ENCODE measurements at regions not wholly inside any gene's neighbourhood (a gene's known extent, or its start where the extent isn't known, plus 50 kb on each side); places are given as distances from the start of the nearest gene placed in this dataset.
"Not testable (repeated sequence)": the region's sequence is repeated elsewhere in the genome, so short reads cannot be mapped to it uniquely, and the experiment has no call there.

DNA sequence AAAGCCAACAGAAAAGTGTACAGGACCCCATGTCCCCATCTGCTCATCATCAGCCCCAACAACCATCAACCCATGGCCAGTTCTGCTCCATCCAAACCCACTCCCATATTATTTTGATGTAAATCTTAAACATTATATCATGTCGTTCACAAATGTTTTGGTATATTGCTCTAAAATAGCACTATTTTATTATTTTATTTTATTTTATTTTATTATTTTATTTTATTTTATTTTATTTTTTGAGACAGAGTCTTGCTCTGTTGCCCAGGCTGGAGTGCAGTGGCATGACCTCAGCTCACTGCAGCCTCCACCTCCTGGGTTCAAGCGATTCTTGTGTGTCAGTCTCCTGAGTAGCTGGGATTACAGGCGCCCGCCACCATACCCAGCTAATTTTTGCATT is 72.0 kb upstream of the RALGAPA2 start:
- CTCF ChIA-PET, H3K36me3 Mint-ChIP-seq, H3K4me1 Mint-ChIP-seq, H3K4me3 Mint-ChIP-seq, H3K9me3 Mint-ChIP-seq, DNase-seq, H3K27ac Mint-ChIP-seq: not testable (repeated sequence)
- H3K27me3 Mint-ChIP-seq: peaks cover 22% of the 10 kb centered on the region

DNA sequence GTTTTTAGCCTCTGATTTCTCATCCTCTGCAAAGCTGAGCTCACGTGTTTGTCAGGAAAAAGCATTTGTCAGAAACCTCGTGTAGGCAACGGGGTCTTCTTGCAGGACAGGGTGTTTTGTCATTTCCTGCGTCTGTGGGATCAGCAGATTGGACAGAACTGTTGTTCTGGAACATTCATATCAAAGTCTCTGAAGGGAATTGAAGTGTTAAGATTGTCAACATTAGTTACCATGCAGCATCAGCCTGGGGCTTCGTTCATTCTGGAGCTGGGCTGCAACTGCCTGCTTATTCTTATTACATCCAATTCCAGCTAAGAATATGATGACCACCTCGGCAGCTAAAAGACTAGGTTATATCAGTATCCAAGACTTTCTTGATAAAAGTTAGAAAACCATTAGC is 71.0 kb upstream of the RALGAPA2 start:
- H3K36me3 Mint-ChIP-seq: no peaks in the 10 kb centered on the region
- H3K4me1 Mint-ChIP-seq: no peaks in the 10 kb centered on the region
- CTCF ChIA-PET: no interaction called here
- H3K27ac Mint-ChIP-seq: no peak overlapping the region
- no peak for DNase-seq
- H3K9me3 Mint-ChIP-seq: peaks cover 2% of the 10 kb centered on the region
- no peak overlapping the region for H3K4me3 Mint-ChIP-seq
- H3K27me3 Mint-ChIP-seq: peaks cover 22% of the 10 kb centered on the region

DNA sequence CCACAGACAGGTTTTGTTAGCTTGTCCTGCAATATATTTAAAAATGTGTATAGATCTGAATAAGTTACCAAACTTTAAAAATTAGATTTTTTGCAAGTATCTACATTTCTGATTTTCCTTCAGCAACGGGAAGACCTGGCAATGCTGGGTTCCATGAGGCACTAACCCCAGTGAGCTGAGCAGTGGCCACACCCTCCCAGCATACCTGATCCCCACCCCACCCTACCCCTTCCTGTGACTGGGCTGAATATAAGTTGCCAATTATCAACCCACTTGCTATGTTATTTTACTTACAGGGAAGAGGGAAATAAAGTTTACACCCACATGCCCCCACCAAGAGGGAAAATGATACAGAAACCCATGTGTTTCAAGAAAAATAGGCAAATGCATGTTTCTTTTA is 70.3 kb upstream of the RALGAPA2 start:
- CTCF ChIA-PET: no interaction called here
- no peaks in the 10 kb centered on the region for H3K4me1 Mint-ChIP-seq
- H3K9me3 Mint-ChIP-seq: peaks cover 2% of the 10 kb centered on the region
- DNase-seq: no peak
- H3K4me3 Mint-ChIP-seq: no peak overlapping the region
- H3K36me3 Mint-ChIP-seq: no peaks in the 10 kb centered on the region
- no peak overlapping the region for H3K27ac Mint-ChIP-seq
- peaks cover 22% of the 10 kb centered on the region for H3K27me3 Mint-ChIP-seq

DNA sequence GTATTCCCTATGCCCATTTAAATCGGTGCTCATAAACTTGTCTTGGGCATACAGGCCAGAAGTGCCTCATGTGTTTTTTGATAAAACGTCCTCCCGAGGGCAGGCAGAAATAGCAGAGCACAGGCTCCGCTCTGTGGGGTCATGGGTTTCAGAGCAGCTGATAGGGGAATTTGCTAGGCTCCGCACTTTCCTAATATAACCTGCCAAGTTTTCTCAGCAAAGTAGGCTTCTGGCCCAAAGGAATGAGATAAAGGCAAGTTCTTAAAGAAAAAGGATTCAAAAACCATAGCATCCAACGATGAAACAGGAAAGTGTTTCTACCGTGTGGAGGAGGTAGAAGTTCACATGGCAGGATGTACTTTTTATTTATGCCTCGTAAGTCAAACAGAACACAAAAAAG is 69.8 kb upstream of the RALGAPA2 start:
- H3K27ac Mint-ChIP-seq: no peak overlapping the region

DNA sequence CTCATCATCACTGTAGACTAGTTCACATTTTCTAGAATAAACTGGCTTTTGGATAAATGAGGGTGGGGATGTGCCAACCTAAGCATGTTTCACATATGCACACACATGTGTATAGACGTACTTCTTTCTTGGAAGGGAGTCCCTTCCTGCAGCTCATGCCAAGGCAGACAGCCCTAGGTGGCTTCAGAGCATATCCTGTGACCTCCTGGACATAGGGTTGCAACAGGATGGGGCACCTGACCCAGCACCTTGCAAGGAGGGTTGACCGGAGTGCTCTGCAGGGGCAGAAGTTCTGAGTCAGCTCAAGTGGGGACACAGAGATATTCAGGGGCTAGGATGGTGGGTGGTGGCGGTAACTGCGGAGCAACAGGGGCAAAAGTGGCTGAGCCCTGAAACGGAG is 68.6 kb upstream of the RALGAPA2 start:
- CTCF ChIA-PET: no interaction called here
- Mint-ChIP-seq H3K27ac (no peak overlapping the region), H3K4me1 (no peaks in the 10 kb centered on the region), H3K36me3 (no peaks in the 10 kb centered on the region), H3K4me3 (no peak overlapping the region), H3K27me3 (peaks cover 15% of the 10 kb centered on the region), H3K9me3 (peaks cover 4% of the 10 kb centered on the region)
- no peak for DNase-seq

More for the DNA sequence above, 69.8 kb upstream of the RALGAPA2 start:
- no peaks in the 10 kb centered on the region for H3K36me3 Mint-ChIP-seq
- peaks cover 21% of the 10 kb centered on the region for H3K27me3 Mint-ChIP-seq
- no peaks in the 10 kb centered on the region for H3K4me1 Mint-ChIP-seq
- DNase-seq: no peak
- no peak overlapping the region for H3K4me3 Mint-ChIP-seq
- H3K9me3 Mint-ChIP-seq: peaks cover 2% of the 10 kb centered on the region
- CTCF ChIA-PET: no interaction called here

DNA sequence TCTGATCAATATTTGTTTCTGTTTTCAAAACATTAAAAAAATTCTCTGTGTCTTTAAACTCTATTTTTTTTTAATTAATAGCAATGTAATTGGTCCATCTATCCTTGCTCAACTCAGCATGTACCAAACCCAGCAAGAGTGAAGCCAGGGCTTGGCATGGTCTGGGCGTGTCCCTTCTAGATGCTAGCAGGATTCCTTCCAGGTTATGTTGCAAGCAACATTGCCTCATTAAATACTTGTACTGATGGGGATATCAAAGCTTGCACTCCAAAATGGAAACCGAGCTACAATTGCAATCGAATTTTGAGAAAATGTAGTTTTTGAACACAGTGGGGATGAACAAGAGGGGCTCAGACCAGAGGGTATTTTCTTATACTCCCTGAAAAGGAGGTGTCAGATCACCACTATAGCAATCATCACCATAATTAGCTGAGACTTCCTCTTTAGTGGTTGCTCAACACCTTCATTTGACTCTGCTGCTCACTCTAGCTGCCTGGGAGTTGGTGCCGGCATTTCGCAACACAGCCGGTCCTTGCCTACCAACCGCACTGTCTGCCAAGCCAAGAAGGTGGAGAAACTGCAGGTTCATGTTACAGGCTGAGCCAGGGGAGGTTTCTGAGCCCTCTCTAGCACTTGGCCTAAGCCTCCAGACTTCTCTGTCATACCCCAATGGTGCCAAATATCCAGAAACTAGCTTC is 67.8 kb upstream of the RALGAPA2 start:
- Mint-ChIP-seq H3K27me3 (peaks cover 15% of the 10 kb centered on the region), H3K4me3 (no peak overlapping the region), H3K36me3 (no peaks in the 10 kb centered on the region), H3K9me3 (peaks cover 2% of the 10 kb centered on the region), H3K4me1 (no peaks in the 10 kb centered on the region), H3K27ac (no peak overlapping the region)
- CTCF ChIA-PET: no interaction called here
- DNase-seq: no peak

DNA sequence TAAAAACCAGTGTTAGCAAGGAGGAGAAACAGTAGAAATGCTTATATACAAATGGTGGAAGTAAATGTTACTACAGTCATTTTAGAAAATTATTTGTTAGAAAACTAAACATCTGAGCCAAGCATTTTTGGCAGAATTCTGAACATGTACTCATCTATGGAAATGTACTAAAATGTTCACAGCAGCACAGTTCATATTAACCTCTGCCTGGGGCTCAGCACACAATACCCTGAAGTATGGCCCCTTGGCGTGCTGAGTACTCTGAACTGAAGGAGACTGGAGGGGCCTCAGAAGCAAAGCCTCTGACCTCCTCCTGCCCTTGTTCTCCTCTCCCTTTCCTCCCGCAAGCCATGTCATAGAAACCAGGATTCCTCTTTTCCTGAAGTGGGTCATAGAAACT is 66.2 kb upstream of the RALGAPA2 start:
- DNase-seq: no peak
- Mint-ChIP-seq H3K4me1 (no peaks in the 10 kb centered on the region), H3K27me3 (peaks cover 19% of the 10 kb centered on the region), H3K27ac (no peak overlapping the region), H3K4me3 (no peak overlapping the region), H3K36me3 (no peaks in the 10 kb centered on the region), H3K9me3 (peaks cover 2% of the 10 kb centered on the region)
- CTCF ChIA-PET: no interaction called here

DNA sequence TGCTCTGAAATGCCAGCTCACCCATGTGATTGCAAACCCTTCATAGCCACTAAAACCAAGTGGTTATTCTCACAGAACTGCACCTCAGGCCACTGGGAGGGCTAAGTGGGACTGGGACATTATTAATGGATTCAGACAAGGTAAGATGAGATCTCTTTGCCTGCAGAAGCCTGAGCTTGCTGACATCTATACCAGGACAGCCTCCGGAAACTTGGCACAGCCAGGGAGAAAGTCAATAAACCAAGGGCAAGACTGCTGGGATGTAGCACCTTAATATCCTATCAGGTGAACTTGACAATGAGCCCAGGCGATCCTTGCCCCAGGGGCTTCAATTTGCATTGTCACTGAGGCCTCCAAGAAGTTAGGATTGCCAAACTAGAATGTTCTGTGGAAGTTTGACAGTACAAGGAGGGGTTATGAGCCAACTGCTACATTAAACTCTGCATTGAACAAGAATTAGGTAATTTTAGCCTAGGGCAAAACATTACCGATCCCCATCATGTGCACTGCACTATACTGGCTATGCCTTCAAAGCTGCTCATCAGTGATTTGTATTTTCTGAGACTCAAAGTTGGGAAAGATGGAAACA is 60.1 kb upstream of the RALGAPA2 start:
- no peak overlapping the region for H3K4me3 Mint-ChIP-seq
- H3K27ac Mint-ChIP-seq: no peak overlapping the region
- H3K4me1 Mint-ChIP-seq: no peaks in the 10 kb centered on the region
- CTCF ChIA-PET: no interaction called here
- no peaks in the 10 kb centered on the region for H3K36me3 Mint-ChIP-seq
- peaks cover 10% of the 10 kb centered on the region for H3K27me3 Mint-ChIP-seq
- peaks cover 4% of the 10 kb centered on the region for H3K9me3 Mint-ChIP-seq
- DNase-seq: no peak

DNA sequence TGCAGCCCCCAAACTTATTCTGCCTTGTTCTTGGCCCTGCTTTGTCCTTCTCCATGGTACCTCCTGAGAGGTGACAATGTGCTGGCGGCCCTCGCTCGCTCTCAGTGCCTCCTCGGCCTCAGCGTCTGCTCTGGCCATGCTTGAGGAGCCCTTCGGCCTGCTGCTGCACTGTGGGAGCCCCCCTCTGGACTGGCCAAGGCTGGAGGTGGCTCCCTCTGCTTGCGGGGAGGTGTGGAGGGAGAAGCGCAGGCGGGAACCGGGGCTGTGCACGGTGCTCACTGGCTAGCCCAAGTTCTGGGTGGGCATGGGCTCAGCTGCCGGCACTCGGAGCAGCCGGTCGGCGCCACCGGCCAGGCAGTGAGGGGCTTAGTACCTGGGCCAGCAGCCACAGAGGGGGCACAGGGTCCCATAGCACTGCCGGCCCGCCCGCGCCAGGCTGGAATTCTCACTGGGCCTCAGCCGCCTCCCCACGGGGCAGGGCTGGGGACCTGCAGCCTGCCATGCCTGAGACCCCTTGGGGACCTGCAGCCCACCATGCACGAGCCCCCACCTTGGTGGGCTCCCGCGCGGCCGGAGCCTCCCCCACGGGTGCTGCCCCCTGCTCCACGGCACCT is 55.9 kb upstream of the RALGAPA2 start:
- H3K36me3 Mint-ChIP-seq: no peaks in the 10 kb centered on the region
- H3K9me3 Mint-ChIP-seq: peaks cover 2% of the 10 kb centered on the region
- CTCF ChIA-PET: no interaction called here
- no peaks in the 10 kb centered on the region for H3K4me1 Mint-ChIP-seq
- H3K27ac Mint-ChIP-seq: no peak overlapping the region
- no peak overlapping the region for H3K4me3 Mint-ChIP-seq
- DNase-seq: no peak
- peaks cover 7% of the 10 kb centered on the region for H3K27me3 Mint-ChIP-seq

DNA sequence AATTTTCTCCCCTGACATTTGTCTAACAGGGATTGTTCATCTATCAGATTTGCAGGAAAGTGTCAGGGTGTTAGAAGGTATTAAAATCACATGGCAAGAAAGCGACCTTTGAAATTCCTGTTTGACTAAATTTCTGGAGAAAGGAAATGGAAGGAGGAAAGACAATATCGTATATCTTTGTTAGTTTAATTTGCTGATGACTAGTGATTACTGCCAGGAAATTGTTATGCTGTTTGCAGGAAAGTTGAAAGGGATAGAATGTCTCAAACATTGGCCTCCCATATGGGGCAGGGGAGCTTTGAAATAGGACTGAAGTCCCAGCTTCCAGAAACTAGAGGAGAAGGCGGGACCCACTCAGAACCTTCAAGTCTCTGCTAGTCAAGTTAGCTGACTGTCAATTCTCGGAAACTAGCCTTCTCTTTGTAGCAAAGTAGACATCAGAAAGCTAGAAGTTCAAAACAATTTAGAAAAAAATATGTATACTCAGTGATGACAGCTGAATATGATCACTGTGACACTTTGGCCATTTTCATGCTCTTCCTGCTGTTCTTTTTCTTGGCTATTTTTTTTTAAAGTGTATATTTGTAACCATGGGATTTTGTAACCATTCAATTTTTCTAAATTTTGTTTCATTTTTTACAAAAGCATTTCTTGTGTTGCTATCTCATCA is 53.4 kb upstream of the RALGAPA2 start:
- H3K9me3 Mint-ChIP-seq: peaks cover 2% of the 10 kb centered on the region
- no peak overlapping the region for H3K4me3 Mint-ChIP-seq
- CTCF ChIA-PET: no interaction called here
- no peak for DNase-seq
- peaks cover 4% of the 10 kb centered on the region for H3K27me3 Mint-ChIP-seq
- H3K36me3 Mint-ChIP-seq: no peaks in the 10 kb centered on the region
- H3K27ac Mint-ChIP-seq: no peak overlapping the region
- no peaks in the 10 kb centered on the region for H3K4me1 Mint-ChIP-seq

DNA sequence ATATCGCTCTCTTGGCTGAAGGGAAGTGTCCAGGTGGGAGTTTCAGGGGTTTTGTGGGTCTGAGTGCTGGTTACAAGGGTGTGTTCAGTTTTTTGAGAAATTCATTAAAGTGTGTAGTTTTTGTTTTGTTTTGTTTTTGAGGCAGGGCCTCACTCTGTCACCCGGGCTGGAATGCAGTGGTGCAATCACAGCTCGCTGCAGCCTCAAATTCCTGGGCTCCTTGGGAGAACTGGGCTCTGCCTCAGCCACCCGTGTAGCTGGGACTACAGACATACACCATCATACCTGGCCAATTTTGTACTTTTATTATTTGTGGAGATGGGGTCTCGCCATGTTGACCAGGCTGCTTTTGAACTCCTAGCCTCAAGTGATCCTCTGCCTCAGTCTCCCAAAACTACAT is 51.2 kb upstream of the RALGAPA2 start:
- Mint-ChIP-seq H3K27me3 (peaks cover 4% of the 10 kb centered on the region), H3K4me1 (no peaks in the 10 kb centered on the region), H3K9me3 (no peaks in the 10 kb centered on the region), H3K36me3 (no peaks in the 10 kb centered on the region), H3K27ac (no peak overlapping the region), H3K4me3 (no peak overlapping the region)
- no peak for DNase-seq
- CTCF ChIA-PET: no interaction called here

Data from activated naive CD4-positive, alpha-beta T cell treated with anti-CD3 and anti-CD28 coated beads, Interleukin-2, amount 10 ng/mL, durations not matched to agents 7 days and 5 days (primary cell).